ENCODE measurements at regions not wholly inside any gene's neighbourhood (a gene's known extent, or its start where the extent isn't known, plus 50 kb on each side); places are given as distances from the start of the nearest gene placed in this dataset.
"Not testable (repeated sequence)": the region's sequence is repeated elsewhere in the genome, so short reads cannot be mapped to it uniquely, and the experiment has no call there.

- peak; percentile 94 for DNase-seq
These were observed 178.6 kb downstream of the RPS24 start for GRCh38 chr10:78212060-78212785.

GRCh38 chr10:78212786-78213175 is 179.1 kb downstream of the RPS24 start:
- peak; percentile 19 for DNase-seq

GRCh38 chr10:78214955-78215354 is 181.3 kb downstream of the RPS24 start:
- no peak for DNase-seq

- DNase-seq: no peak
These were observed 182.0 kb downstream of the RPS24 start for GRCh38 chr10:78215645-78216044.

- DNase-seq: no peak
These were observed 183.7 kb downstream of the RPS24 start for GRCh38 chr10:78217336-78217735.

- DNase-seq: no peak
These were observed 185.3 kb downstream of the RPS24 start for GRCh38 chr10:78218798-78219490.

- not testable (repeated sequence) for DNase-seq
These were observed 185.9 kb downstream of the RPS24 start for GRCh38 chr10:78219568-78219967.

GRCh38 chr10:78220781-78221180 is 187.1 kb downstream of the RPS24 start:
- no peak for DNase-seq

- no peak for DNase-seq
These were observed 188.6 kb downstream of the RPS24 start for GRCh38 chr10:78222096-78222790.

GRCh38 chr10:78223088-78223487 is 189.4 kb downstream of the RPS24 start:
- no peak for DNase-seq

GRCh38 chr10:78224602-78225001 is 190.9 kb downstream of the RPS24 start:
- no peak for DNase-seq

GRCh38 chr10:78225594-78225993 is 191.9 kb downstream of the RPS24 start:
- no peak for DNase-seq

GRCh38 chr10:78229489-78229888 is 195.8 kb downstream of the RPS24 start:
- no peak for DNase-seq

- DNase-seq: no peak
These were observed 196.4 kb downstream of the RPS24 start for GRCh38 chr10:78229950-78230675.

- DNase-seq: no peak
These were observed 197.7 kb downstream of the RPS24 start for GRCh38 chr10:78231327-78231726.

- DNase-seq: peak; percentile 6
These were observed 198.3 kb downstream of the RPS24 start for GRCh38 chr10:78231939-78232338.

GRCh38 chr10:78236416-78237015 is 202.9 kb downstream of the RPS24 start:
- no peak for DNase-seq

- not testable (repeated sequence) for DNase-seq
These were observed 204.3 kb downstream of the RPS24 start for GRCh38 chr10:78237951-78238350.

- no peak for DNase-seq
These were observed 213.6 kb downstream of the RPS24 start for GRCh38 chr10:78247266-78247665.

- no peak for DNase-seq
These were observed 214.2 kb downstream of the RPS24 start for GRCh38 chr10:78247821-78248220.

- DNase-seq: peak; percentile 12
These were observed 215.2 kb downstream of the RPS24 start for GRCh38 chr10:78248651-78249464.

- DNase-seq: no peak
These were observed 216.0 kb downstream of the RPS24 start for GRCh38 chr10:78249690-78250089.
